GM23338 (cell line): ENCODE measurements at regions not wholly inside any gene's neighbourhood (a gene's known extent, or its start where the extent isn't known, plus 50 kb on each side); places are given as distances from the start of the nearest gene placed in this dataset.

Source experiments
- CREB1 ChIP-seq: fragments of 250-450 bp; sonication (Bioruptor Pico); IDR thresholded peaks from 2 replicates; pipeline ENCODE4 v1.5.0; 2020; ENCODE audit warnings: low read depth, mild to moderate bottlenecking, moderate library complexity
- EZH2 ChIP-seq: fragments of 200-600 bp; sonication (generic); IDR thresholded peaks from one replicate; pipeline ENCODE4 v1.8.0; 2017; ENCODE audit warnings: antibody characterized with exemption, mild to moderate bottlenecking, low read depth; ENCODE audit not compliant: unreplicated experiment
- EZH2phosphoT487 ChIP-seq: fragments of 200-600 bp; sonication (generic); IDR thresholded peaks from one replicate; pipeline ENCODE4 v1.8.1; 2018; ENCODE audit warnings: antibody characterized with exemption; ENCODE audit not compliant: unreplicated experiment
- NANOG ChIP-seq: IDR thresholded peaks from 2 replicates; pipeline ENCODE4 v1.6.1; 2016; ENCODE audit warnings: antibody characterized with exemption, borderline replicate concordance
- POLR2AphosphoS5 ChIP-seq: IDR thresholded peaks from 2 replicates; pipeline ENCODE4 v1.6.1; 2016; ENCODE audit warnings: antibody characterized with exemption, low read depth
- STAT1 ChIP-seq: IDR thresholded peaks from one replicate; pipeline ENCODE4 v1.6.1; 2016; ENCODE audit warnings: antibody characterized with exemption; ENCODE audit not compliant: unreplicated experiment
- ZNF114 ChIP-seq: fragments of 250-450 bp; sonication (Bioruptor Pico); IDR thresholded peaks from 2 replicates; pipeline ENCODE4 v1.5.0; 2020; ENCODE audit warnings: mild to moderate bottlenecking, moderate library complexity
- ZNF331 ChIP-seq: fragments of 250-450 bp; sonication (Bioruptor Pico); IDR thresholded peaks from 2 replicates; pipeline ENCODE4 v1.5.0; 2020; ENCODE audit warnings: low read depth, mild to moderate bottlenecking, moderate library complexity
- TF ChIP-seq, protein P1 (sequence below), 2 experiments: fragments of 200-600 bp in 1 of 2; sonication (generic) in 1 of 2; conservative IDR thresholded peaks; 2 replicates each; pipeline versions ENCODE4 v1.5.1 to v1.6.1; 2016 to 2017; ENCODE audit warnings: antibody characterized with exemption in 2 of 2, low read depth in 2 of 2, mild to moderate bottlenecking in 2 of 2, moderate library complexity in 1 of 2
- TF ChIP-seq, protein P2 (sequence below): IDR thresholded peaks from one replicate; pipeline ENCODE4 v1.6.1; 2018; ENCODE audit warnings: antibody characterized with exemption; ENCODE audit not compliant: unreplicated experiment
- TF ChIP-seq, protein P3 (sequence below): IDR thresholded peaks from 2 replicates; pipeline ENCODE4 v1.6.1; 2016; ENCODE audit warnings: antibody characterized with exemption

DNA sequence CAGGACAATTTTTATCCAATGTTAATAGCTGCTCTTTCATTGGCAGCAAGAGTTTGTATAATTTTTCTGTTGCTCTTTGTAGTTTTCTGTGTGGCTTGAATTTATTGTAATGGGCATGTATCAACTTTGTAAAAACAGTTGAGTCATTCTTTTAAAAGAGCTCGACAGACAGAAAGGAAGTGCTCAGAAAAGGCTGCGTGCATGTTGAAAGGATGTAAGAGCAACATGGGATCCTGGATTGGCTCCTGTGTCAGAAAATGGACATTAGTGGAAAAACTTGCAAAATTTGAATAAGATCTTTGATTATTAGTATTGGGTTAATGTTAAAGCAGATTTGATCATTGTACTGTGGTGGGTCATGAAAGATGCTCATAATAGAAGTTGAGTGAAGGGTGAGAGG is 93.3 kb upstream of the CDC42EP3 start:
- TF ChIP-seq, protein P1, sequence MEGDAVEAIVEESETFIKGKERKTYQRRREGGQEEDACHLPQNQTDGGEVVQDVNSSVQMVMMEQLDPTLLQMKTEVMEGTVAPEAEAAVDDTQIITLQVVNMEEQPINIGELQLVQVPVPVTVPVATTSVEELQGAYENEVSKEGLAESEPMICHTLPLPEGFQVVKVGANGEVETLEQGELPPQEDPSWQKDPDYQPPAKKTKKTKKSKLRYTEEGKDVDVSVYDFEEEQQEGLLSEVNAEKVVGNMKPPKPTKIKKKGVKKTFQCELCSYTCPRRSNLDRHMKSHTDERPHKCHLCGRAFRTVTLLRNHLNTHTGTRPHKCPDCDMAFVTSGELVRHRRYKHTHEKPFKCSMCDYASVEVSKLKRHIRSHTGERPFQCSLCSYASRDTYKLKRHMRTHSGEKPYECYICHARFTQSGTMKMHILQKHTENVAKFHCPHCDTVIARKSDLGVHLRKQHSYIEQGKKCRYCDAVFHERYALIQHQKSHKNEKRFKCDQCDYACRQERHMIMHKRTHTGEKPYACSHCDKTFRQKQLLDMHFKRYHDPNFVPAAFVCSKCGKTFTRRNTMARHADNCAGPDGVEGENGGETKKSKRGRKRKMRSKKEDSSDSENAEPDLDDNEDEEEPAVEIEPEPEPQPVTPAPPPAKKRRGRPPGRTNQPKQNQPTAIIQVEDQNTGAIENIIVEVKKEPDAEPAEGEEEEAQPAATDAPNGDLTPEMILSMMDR (conservative IDR thresholded peaks at IDR 0.05; ENCODE audit: low read depth in 2 of 2), result no peak
- TF ChIP-seq POLR2AphosphoS5 (no peak), ZNF114 (no peak), EZH2 (no peak), EZH2phosphoT487 (no peak), STAT1 (no peak), CREB1 (CRISPR knock-in tag) (no peak), ZNF331 (CRISPR knock-in tag) (no peak), NANOG (no peak)
- TF ChIP-seq, protein P2, sequence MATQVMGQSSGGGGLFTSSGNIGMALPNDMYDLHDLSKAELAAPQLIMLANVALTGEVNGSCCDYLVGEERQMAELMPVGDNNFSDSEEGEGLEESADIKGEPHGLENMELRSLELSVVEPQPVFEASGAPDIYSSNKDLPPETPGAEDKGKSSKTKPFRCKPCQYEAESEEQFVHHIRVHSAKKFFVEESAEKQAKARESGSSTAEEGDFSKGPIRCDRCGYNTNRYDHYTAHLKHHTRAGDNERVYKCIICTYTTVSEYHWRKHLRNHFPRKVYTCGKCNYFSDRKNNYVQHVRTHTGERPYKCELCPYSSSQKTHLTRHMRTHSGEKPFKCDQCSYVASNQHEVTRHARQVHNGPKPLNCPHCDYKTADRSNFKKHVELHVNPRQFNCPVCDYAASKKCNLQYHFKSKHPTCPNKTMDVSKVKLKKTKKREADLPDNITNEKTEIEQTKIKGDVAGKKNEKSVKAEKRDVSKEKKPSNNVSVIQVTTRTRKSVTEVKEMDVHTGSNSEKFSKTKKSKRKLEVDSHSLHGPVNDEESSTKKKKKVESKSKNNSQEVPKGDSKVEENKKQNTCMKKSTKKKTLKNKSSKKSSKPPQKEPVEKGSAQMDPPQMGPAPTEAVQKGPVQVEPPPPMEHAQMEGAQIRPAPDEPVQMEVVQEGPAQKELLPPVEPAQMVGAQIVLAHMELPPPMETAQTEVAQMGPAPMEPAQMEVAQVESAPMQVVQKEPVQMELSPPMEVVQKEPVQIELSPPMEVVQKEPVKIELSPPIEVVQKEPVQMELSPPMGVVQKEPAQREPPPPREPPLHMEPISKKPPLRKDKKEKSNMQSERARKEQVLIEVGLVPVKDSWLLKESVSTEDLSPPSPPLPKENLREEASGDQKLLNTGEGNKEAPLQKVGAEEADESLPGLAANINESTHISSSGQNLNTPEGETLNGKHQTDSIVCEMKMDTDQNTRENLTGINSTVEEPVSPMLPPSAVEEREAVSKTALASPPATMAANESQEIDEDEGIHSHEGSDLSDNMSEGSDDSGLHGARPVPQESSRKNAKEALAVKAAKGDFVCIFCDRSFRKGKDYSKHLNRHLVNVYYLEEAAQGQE, result no peak
- TF ChIP-seq, protein P3, sequence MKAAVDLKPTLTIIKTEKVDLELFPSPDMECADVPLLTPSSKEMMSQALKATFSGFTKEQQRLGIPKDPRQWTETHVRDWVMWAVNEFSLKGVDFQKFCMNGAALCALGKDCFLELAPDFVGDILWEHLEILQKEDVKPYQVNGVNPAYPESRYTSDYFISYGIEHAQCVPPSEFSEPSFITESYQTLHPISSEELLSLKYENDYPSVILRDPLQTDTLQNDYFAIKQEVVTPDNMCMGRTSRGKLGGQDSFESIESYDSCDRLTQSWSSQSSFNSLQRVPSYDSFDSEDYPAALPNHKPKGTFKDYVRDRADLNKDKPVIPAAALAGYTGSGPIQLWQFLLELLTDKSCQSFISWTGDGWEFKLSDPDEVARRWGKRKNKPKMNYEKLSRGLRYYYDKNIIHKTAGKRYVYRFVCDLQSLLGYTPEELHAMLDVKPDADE, result no peak
